SJCRH30 (cell line): ENCODE measurements at regions not wholly inside any gene's neighbourhood (a gene's known extent, or its start where the extent isn't known, plus 50 kb on each side); places are given as distances from the start of the nearest gene placed in this dataset.
"Not testable (repeated sequence)": the region's sequence is repeated elsewhere in the genome, so short reads cannot be mapped to it uniquely, and the experiment has no call there.

ENCODE experiments used
- DNase-seq, 2 experiments: peaks; one replicate each; pipeline ENCODE4 v3.0.0-alpha.2; 2015 to 2020
- H3K27ac ChIP-seq: fragments of 250-450 bp; sonication (Bioruptor Pico); 2 replicates; pipeline ENCODE4 v1.5.1; 2020; ENCODE audit warnings: mild to moderate bottlenecking, moderate library complexity
- H3K27me3 ChIP-seq: fragments of 250-450 bp; sonication (Bioruptor Pico); 2 replicates; pipeline ENCODE4 v1.5.1; 2020; ENCODE audit warnings: mild to moderate bottlenecking, moderate library complexity
- H3K36me3 ChIP-seq: fragments of 250-450 bp; sonication (Bioruptor Pico); 2 replicates; pipeline ENCODE4 v1.5.1; 2020; ENCODE audit warnings: mild to moderate bottlenecking, moderate library complexity
- H3K4me1 ChIP-seq: fragments of 250-450 bp; sonication (Bioruptor Pico); 2 replicates; pipeline ENCODE4 v1.5.1; 2020; ENCODE audit warnings: mild to moderate bottlenecking, moderate library complexity
- H3K4me3 ChIP-seq: fragments of 250-450 bp; sonication (Bioruptor Pico); 2 replicates; pipeline ENCODE4 v1.5.1; 2020; ENCODE audit warnings: mild to moderate bottlenecking, moderate library complexity
- H3K9me3 ChIP-seq: fragments of 250-450 bp; sonication (Bioruptor Pico); replicated peaks from 2 replicates; pipeline ENCODE4 v1.5.1; 2020; ENCODE audit warnings: mild to moderate bottlenecking, moderate library complexity

DNA sequence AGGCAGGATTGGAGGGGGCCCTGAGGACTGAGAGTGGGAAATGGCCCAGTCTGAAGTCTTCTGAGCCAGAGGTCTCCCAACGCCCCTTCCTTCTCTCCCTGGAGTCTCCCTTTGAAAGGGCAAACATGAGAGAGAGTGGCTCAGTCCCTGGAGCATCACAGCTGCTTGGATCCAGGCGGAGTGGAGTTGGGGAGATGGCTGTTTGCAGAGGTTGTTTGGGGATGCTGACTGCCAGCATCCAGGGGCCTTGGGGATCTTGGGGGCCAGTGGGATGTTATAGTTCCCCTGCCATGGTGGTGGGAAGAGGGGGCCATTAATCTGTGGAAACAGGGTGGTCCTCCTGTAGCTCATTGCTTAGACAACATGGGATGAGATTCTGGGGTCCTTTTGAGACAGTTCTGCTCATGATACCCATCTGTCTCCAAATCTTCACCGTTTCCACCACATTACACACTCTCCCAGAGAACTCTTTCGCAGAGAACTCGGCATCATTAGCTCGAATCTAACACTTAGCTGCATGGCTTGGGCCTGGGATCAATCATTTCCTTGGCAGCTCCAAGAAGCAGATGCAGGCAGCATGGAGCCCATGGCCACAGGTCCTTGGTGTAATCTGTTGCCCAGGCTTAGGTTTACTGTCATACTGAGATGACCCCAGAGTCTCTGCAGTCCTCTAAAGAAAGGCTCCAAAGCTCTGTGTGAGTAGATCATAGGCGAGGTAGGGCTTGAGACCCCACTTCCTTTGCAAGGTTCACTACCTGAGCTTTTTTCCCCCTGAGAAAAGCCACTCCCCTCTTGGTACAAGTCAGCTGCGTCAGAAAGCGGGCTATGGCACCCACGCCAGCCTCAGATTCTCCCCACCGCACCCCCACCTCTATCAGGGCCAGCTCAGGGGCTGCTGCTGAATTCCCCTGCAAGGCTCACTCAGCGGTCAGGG is 54.4 kb upstream of the SH3PXD2B start:
- Histone ChIP-seq H3K4me1 (peaks cover 9% of the 10 kb centered on the region), H3K36me3 (no peaks in the 10 kb centered on the region), H3K27ac (no peak overlapping the region), H3K27me3 (no peaks in the 10 kb centered on the region), H3K9me3 (peaks cover 20% of the 10 kb centered on the region), H3K4me3 (no peak overlapping the region)
- DNase-seq: no peak

GRCh38 chr5:172507485-172507884 is 53.2 kb upstream of the SH3PXD2B start:
- H3K9me3 ChIP-seq: peaks cover 11% of the 10 kb centered on the region
- not testable (repeated sequence) for H3K27ac ChIP-seq, H3K4me1 ChIP-seq, H3K36me3 ChIP-seq, H3K27me3 ChIP-seq, H3K4me3 ChIP-seq, DNase-seq

DNA sequence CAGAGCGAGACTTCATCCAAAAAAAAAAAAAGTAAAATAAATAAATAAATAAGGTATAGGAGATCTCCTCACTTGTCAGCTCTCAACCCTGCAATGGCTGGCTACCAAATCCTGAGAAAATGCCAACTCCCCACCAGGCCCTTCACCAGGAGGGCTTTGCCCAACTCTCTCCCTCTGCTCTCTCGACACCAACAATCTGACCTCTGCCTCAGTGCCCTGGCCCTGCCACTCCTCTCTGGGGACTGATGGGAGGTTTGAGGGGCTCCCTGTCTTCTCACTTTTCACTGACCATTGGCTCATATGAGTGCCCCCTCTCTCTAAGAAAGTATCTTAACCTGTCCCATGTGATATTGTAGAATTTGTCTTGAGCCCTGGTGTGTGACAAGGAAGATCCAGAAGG is 52.6 kb upstream of the SH3PXD2B start:
- Histone ChIP-seq H3K4me1 (peaks cover 9% of the 10 kb centered on the region), H3K27ac (no peak overlapping the region), H3K9me3 (peaks cover 6% of the 10 kb centered on the region), H3K4me3 (no peak overlapping the region), H3K27me3 (no peaks in the 10 kb centered on the region), H3K36me3 (no peaks in the 10 kb centered on the region)
- DNase-seq: no peak

- Histone ChIP-seq H3K4me1 (peaks cover 9% of the 10 kb centered on the region), H3K27me3 (no peaks in the 10 kb centered on the region)
- DNase-seq: no peak
Measured at GRCh38 chr5:172506251-172506650, 51.9 kb upstream of the SH3PXD2B start.

DNA sequence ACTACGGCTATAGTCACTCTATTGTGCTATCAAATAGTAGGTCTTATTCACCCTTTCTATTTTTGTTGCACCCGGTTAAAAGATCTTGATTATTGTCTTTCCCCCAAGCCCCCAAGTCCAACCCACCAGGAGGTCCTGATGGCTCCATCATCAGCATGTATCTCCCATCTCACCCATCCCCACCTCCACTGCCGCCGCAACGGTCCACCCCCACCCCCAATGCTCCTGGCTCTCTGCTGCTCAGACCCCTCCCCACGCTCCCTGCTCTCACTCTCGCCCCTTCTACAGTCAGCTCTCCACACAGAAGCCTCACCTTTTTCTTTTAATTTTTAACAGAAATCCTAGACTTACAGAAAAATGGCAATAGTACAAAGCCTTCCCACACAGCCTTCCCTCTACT is 51.5 kb upstream of the SH3PXD2B start:
- Histone ChIP-seq H3K27ac (no peak overlapping the region), H3K9me3 (no peaks in the 10 kb centered on the region; the same call in 1 of the 2 replicates), H3K4me3 (no peak overlapping the region), H3K4me1 (peaks cover 9% of the 10 kb centered on the region), H3K36me3 (no peaks in the 10 kb centered on the region), H3K27me3 (no peaks in the 10 kb centered on the region)
- no peak for DNase-seq

More at GRCh38 chr5:172506251-172506650, 51.9 kb upstream of the SH3PXD2B start:
- H3K4me3 ChIP-seq: no peak overlapping the region
- H3K36me3 ChIP-seq: no peaks in the 10 kb centered on the region
- H3K27ac ChIP-seq: no peak overlapping the region
- peaks cover under 1% of the 10 kb centered on the region for H3K9me3 ChIP-seq

- Histone ChIP-seq H3K4me3 (no peak overlapping the region), H3K27me3 (no peaks in the 10 kb centered on the region), H3K9me3 (no peaks in the 10 kb centered on the region), H3K4me1 (peaks cover 9% of the 10 kb centered on the region), H3K27ac (no peak overlapping the region), H3K36me3 (no peaks in the 10 kb centered on the region)
- DNase-seq: no peak
Measured at GRCh38 chr5:172505403-172505759, 51.1 kb upstream of the SH3PXD2B start.

DNA sequence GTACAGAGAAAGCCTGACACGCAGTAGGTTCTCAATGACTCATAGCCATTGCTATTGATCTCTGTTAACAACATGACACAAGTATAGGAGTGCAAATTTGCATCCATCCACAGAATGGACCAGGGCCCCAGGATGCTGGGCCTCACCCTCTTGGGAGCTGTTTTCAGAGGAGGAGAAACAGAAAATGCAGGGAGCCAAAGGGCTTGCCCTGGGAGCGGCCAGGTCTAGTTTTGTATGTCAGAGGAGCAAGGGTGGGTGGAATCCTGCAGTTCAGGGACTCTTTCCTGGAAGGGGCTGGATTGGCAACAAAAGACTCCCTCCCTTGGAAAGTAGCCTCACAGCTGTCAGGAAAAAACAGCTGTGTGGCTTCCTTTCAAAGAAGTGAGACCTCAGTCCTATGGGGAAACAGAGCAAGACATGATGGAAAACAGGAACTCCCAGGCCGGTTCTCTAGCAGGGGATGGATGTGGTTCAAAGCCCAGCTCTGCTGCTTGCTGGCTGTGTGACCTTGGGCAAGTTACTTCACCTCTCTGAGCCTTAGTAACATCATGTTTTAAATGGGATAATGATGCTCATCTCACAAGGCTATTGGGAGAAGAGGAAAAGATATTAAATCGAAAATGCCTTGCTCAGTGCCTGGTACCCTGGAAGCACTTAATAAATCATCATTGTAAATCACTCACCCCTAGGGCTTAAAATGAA is 50.5 kb upstream of the SH3PXD2B start:
- Histone ChIP-seq H3K4me1 (peaks cover 9% of the 10 kb centered on the region), H3K36me3 (no peaks in the 10 kb centered on the region), H3K27me3 (no peaks in the 10 kb centered on the region), H3K27ac (no peak overlapping the region), H3K4me3 (no peak overlapping the region), H3K9me3 (no peaks in the 10 kb centered on the region)
- DNase-seq: peak; percentile 49 to 80

DNA sequence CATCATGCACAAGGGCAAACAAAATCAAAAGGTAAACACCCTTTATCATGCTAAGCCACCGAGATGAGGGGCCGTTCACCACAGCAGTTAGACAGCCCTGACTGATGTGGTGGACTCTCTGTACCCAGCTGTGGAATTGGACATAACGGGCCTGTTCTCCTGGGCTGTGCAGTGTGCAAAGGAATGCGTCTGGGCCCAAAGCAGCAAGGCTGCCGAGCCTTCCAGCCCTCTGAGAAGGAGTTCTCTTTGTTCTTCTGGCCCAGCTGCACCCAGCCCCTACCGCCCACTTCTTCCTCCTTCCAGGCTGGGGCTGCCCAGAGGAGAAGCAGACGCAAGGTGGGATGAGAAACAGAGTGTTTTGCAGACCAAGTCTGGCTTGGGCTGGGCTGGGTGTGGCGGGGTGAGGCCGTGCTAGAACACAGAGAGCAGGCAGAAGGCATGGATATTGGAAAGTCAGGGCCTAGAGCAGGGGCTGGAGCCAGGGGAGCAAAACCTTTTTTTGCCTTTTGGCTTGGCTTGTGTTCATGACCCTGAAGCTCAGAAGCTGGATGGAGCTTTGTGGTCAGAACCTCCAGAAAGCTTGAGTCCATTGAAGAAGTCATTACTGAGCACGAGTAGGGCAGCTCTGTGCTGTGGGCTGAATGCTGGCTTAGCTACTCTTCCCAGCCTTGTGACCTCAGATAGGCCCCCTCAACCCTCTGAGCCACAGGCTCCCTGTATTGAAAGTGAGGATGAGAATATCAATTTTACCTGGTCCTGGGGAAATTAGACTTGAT is 49.8 kb upstream of the SH3PXD2B start:
- H3K4me3 ChIP-seq: no peak overlapping the region
- no peak for DNase-seq
- H3K4me1 ChIP-seq: peaks cover 9% of the 10 kb centered on the region
- no peaks in the 10 kb centered on the region for H3K9me3 ChIP-seq
- no peaks in the 10 kb centered on the region for H3K36me3 ChIP-seq
- no peak overlapping the region for H3K27ac ChIP-seq
- no peaks in the 10 kb centered on the region for H3K27me3 ChIP-seq
